Kidney (tissue), 13 donors: ENCODE measurements at regions not wholly inside any gene's neighbourhood (a gene's known extent, or its start where the extent isn't known, plus 50 kb on each side); places are given as distances from the start of the nearest gene placed in this dataset.
A peak's percentile ranks its signal among the peaks of the same experiment; 100 is the strongest.

Source experiments
- DNase-seq, 5 donors: peaks; one replicate each; pipeline ENCODE4 v3.0.0-alpha.2; 2013 to 2020
- FAIRE-seq: peaks from 2 replicates; lab custom pipeline; 2012; peaks lifted over from hg19 to GRCh38; lab: Jason Lieb, UNC
- H3K27ac ChIP-seq, 2 donors: one replicate each; pipeline ENCODE4 v1.7.0; 2013; ENCODE audit warnings: low read depth in 2 of 2, low read length in 2 of 2, inconsistent platforms in 1 of 2
- H3K27me3 ChIP-seq: one replicate; pipeline ENCODE4 v1.7.1; 2013; ENCODE audit warnings: low read length, inconsistent platforms; ENCODE audit not compliant: control insufficient read depth, insufficient read depth
- H3K36me3 ChIP-seq, 3 donors: one replicate each; pipeline versions ENCODE4 v1.7.0 to v1.7.1; 2013; ENCODE audit warnings: low read length in 3 of 3, control low read depth in 1 of 3, inconsistent platforms in 1 of 3; ENCODE audit not compliant: insufficient read depth in 3 of 3, control insufficient read depth in 2 of 3
- H3K4me1 ChIP-seq, 3 donors: one replicate each; pipeline versions ENCODE4 v1.7.0 to v1.7.1; 2013; ENCODE audit warnings: low read length in 3 of 3, inconsistent platforms in 1 of 3, low read depth in 1 of 3; ENCODE audit not compliant: control insufficient read depth in 2 of 3, insufficient read depth in 2 of 3
- H3K4me3 ChIP-seq, 3 donors: one replicate each; pipeline versions ENCODE4 v1.7.0 to v1.8.1; 2013; ENCODE audit warnings: low read length in 3 of 3, control low read depth in 1 of 3, inconsistent platforms in 1 of 3
- H3K9ac ChIP-seq, 3 donors: one replicate each; pipeline versions ENCODE4 v1.7.0 to v1.7.1; 2013; ENCODE audit warnings: low read length in 3 of 3, control low read depth in 1 of 3, inconsistent platforms in 1 of 3
- H3K9me3 ChIP-seq, 3 donors: one replicate each; pipeline versions ENCODE4 v1.7.0 to v1.7.1; 2013; ENCODE audit warnings: low read length in 3 of 3, control low read depth in 1 of 3, inconsistent platforms in 1 of 3; ENCODE audit not compliant: control insufficient read depth in 2 of 3, insufficient read depth in 1 of 3
- CTCF ChIP-seq: IDR thresholded peaks from 3 replicates; pipeline ENCODE4 v1.5.1; 2012; ENCODE audit warnings: mild to moderate bottlenecking, moderate library complexity, borderline replicate concordance; ENCODE audit not compliant: insufficient read depth; ENCODE audit errors: extremely low read depth
- intact Hi-C: fragments of 100-400 bp; cut with DNase I; formaldehyde crosslinking; loops from one replicate; pipeline ENCODE4 v1.11.1; 2022
- donor health status: control.
- donor health status: control.
- donor health status: control.
- donor health status: control.
- donor health status: control.
- donor health status: DM: yes; HTN: yes; CAD: no.
- donor health status: Normal renal cell carcinoma (clear cell type).

- Histone ChIP-seq H3K9ac (no peak overlapping the region), H3K27ac (no peak overlapping the region), H3K4me3 (no peak overlapping the region), H3K27me3 (no peaks in the 10 kb centered on the region), H3K36me3 (no peaks in the 10 kb centered on the region), H3K4me1 (no peaks in the 10 kb centered on the region), H3K9me3 (no peaks in the 10 kb centered on the region)
- intact Hi-C loops: no loop called here
- no peak for FAIRE-seq
- DNase-seq: no peak
- no peak for TF ChIP-seq CTCF
Measured at GRCh38 chr13:106416645-106417044, 118.8 kb downstream of the EFNB2 start.

GRCh38 chr13:106415971-106416370, 119.5 kb downstream of the EFNB2 start:
- no peak overlapping the region for H3K4me3 ChIP-seq
- H3K9ac ChIP-seq: no peak overlapping the region
- H3K9me3 ChIP-seq: no peaks in the 10 kb centered on the region
- H3K27ac ChIP-seq: no peak overlapping the region
- intact Hi-C loops: no loop called here
- no peaks in the 10 kb centered on the region for H3K4me1 ChIP-seq
- H3K36me3 ChIP-seq: no peaks in the 10 kb centered on the region
- H3K27me3 ChIP-seq: no peaks in the 10 kb centered on the region
- TF ChIP-seq CTCF: no peak
- FAIRE-seq: no peak
- no peak for DNase-seq

GRCh38 chr13:106415442-106415841, 120.0 kb downstream of the EFNB2 start:
- no peak overlapping the region for H3K4me3 ChIP-seq
- FAIRE-seq: no peak

More at GRCh38 chr13:106415442-106415841, 120.0 kb downstream of the EFNB2 start:
- no peaks in the 10 kb centered on the region for H3K36me3 ChIP-seq
- no peaks in the 10 kb centered on the region for H3K9me3 ChIP-seq
- H3K27me3 ChIP-seq: no peaks in the 10 kb centered on the region
- no peak for TF ChIP-seq CTCF
- DNase-seq: peak in 2 of 5 donors; percentile 41 to 72
- H3K9ac ChIP-seq: no peak overlapping the region
- H3K4me1 ChIP-seq: no peaks in the 10 kb centered on the region
- no peak overlapping the region for H3K27ac ChIP-seq
- intact Hi-C loops: no loop called here
